ENCODE measurements at regions not wholly inside any gene's neighbourhood (a gene's known extent, or its start where the extent isn't known, plus 50 kb on each side); places are given as distances from the start of the nearest gene placed in this dataset.

GRCh38 chr13:78376822-78377221 is 226.5 kb downstream of the POU4F1 start:
- TF ChIP-seq POLR2AphosphoS5 (IDR thresholded peaks at IDR 0.05), result no peak
- TF ChIP-seq POLR2A (IDR thresholded peaks at IDR 0.05), result no peak
- no peak for TF ChIP-seq EP300 (IDR thresholded peaks at IDR 0.05)
- TF ChIP-seq, protein P1, sequence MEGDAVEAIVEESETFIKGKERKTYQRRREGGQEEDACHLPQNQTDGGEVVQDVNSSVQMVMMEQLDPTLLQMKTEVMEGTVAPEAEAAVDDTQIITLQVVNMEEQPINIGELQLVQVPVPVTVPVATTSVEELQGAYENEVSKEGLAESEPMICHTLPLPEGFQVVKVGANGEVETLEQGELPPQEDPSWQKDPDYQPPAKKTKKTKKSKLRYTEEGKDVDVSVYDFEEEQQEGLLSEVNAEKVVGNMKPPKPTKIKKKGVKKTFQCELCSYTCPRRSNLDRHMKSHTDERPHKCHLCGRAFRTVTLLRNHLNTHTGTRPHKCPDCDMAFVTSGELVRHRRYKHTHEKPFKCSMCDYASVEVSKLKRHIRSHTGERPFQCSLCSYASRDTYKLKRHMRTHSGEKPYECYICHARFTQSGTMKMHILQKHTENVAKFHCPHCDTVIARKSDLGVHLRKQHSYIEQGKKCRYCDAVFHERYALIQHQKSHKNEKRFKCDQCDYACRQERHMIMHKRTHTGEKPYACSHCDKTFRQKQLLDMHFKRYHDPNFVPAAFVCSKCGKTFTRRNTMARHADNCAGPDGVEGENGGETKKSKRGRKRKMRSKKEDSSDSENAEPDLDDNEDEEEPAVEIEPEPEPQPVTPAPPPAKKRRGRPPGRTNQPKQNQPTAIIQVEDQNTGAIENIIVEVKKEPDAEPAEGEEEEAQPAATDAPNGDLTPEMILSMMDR (IDR thresholded peaks at IDR 0.05), result no peak
- no peak overlapping the region for H3K27ac ChIP-seq
- 77% methylated on average over 4 of the region's 4 CpGs for WGBS
- no peaks in the 10 kb centered on the region for H3K27me3 ChIP-seq
- H3K4me1 ChIP-seq, result no peaks in the 10 kb centered on the region
- H3K36me3 ChIP-seq, result no peaks in the 10 kb centered on the region
- DNase-seq (ENCODE audit: low spot score in 2 of 2), result no peak
- no peaks in the 10 kb centered on the region for H3K9me3 ChIP-seq
- H3K4me3 ChIP-seq, result no peak overlapping the region

GRCh38 chr13:78376033-78376432 is 227.3 kb downstream of the POU4F1 start:
- Histone ChIP-seq H3K27ac (no peak overlapping the region), H3K36me3 (no peaks in the 10 kb centered on the region), H3K9me3 (no peaks in the 10 kb centered on the region), H3K4me1 (no peaks in the 10 kb centered on the region), H3K27me3 (no peaks in the 10 kb centered on the region), H3K4me3 (no peak overlapping the region)
- no peak for DNase-seq (ENCODE audit: low spot score in 2 of 2)
- WGBS, result 50% methylated on average over 2 of the region's 2 CpGs
- TF ChIP-seq POLR2A (IDR thresholded peaks at IDR 0.05) (no peak), EP300 (IDR thresholded peaks at IDR 0.05) (no peak), POLR2AphosphoS5 (IDR thresholded peaks at IDR 0.05) (no peak)
- TF ChIP-seq, protein P1 (IDR thresholded peaks at IDR 0.05), result no peak

DNA sequence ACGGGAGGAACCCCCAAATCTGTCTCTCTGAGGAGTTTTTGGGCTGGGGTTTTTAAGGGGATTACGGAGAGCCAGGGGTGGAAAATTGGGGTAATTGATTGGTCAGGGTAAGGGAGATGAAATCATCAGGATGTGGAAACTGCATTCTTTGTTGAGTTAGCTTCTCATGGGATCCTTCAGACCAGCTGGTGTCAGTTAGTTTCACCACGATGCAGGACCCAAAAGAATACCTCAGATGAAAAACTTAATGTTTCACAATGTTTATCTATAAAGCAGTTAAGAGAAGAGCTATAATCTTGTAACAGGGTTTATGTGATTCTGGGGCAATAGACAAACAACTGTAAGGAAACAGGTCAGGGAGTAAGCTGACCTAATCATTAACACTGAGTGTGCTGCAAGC is 230.8 kb downstream of the POU4F1 start:
- Histone ChIP-seq H3K27me3 (no peaks in the 10 kb centered on the region), H3K36me3 (no peaks in the 10 kb centered on the region), H3K9me3 (no peaks in the 10 kb centered on the region), H3K4me1 (no peaks in the 10 kb centered on the region), H3K4me3 (no peak overlapping the region), H3K27ac (no peak overlapping the region)
- no peak for DNase-seq (ENCODE audit: low spot score in 2 of 2)
- TF ChIP-seq POLR2A (IDR thresholded peaks at IDR 0.05) (no peak), EP300 (IDR thresholded peaks at IDR 0.05) (no peak), POLR2AphosphoS5 (IDR thresholded peaks at IDR 0.05) (no peak)
- TF ChIP-seq, protein P1 (IDR thresholded peaks at IDR 0.05), result no peak
- 57% methylated on average over 3 of the region's 3 CpGs for WGBS

DNA sequence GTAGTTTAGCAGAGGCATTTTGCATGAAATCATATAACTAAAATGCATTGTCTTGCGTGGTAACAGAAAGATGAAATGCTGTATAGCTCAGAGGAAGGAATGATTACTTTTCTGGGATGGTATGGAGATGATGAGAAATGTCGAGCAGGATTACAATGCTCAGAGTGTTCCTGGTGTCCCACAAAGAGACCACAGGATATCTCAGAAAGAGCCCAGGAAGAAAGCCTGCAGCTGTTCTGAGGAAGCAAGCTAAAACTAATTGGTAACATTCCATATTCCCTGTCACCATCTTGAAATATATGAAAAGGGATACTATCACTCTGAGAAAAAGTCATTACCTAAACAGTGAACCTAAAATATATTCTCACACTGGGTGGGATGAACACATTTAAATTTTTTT is 233.1 kb downstream of the POU4F1 start:
- Histone ChIP-seq H3K4me3 (no peak overlapping the region), H3K27ac (no peak overlapping the region), H3K4me1 (no peaks in the 10 kb centered on the region), H3K27me3 (no peaks in the 10 kb centered on the region), H3K9me3 (no peaks in the 10 kb centered on the region), H3K36me3 (no peaks in the 10 kb centered on the region)
- TF ChIP-seq POLR2AphosphoS5 (IDR thresholded peaks at IDR 0.05) (no peak), EP300 (IDR thresholded peaks at IDR 0.05) (no peak), POLR2A (IDR thresholded peaks at IDR 0.05) (no peak)
- TF ChIP-seq, protein P1 (IDR thresholded peaks at IDR 0.05), result no peak
- 50% methylated on average over 2 of the region's 2 CpGs for WGBS
- no peak for DNase-seq (ENCODE audit: low spot score in 2 of 2)

DNA sequence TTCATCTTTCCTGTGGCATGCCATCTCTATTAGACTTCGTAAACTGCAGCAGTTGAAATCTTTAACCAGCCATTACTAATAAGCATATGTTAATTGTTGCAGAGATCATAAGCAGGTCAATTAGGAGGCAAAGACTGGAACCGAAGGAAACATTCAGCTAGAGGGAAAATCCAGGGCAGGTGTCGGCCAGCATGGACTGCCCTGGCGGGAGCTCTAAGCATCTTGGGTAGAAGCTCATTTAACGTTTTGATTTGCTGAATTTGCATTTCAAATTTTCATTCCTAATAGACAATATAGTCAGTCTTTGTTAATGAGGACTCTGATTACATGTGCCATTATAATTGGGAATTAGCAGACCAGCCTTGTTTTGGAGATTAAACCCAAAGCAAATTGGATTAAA is 238.6 kb downstream of the POU4F1 start:
- no peak overlapping the region for H3K4me3 ChIP-seq
- DNase-seq (ENCODE audit: low spot score in 2 of 2), result no peak
- H3K9me3 ChIP-seq, result no peaks in the 10 kb centered on the region
- no peak for TF ChIP-seq POLR2A (IDR thresholded peaks at IDR 0.05)
- TF ChIP-seq, protein P1 (IDR thresholded peaks at IDR 0.05), result no peak
- TF ChIP-seq POLR2AphosphoS5 (IDR thresholded peaks at IDR 0.05), result no peak
- no peak for TF ChIP-seq EP300 (IDR thresholded peaks at IDR 0.05)
- H3K27me3 ChIP-seq, result no peaks in the 10 kb centered on the region
- H3K27ac ChIP-seq, result no peak overlapping the region
- no peaks in the 10 kb centered on the region for H3K4me1 ChIP-seq
- H3K36me3 ChIP-seq, result no peaks in the 10 kb centered on the region
- WGBS, result 64% methylated on average over 5 of the region's 5 CpGs
